GM19035 (cell line): ENCODE measurements at regions not wholly inside any gene's neighbourhood (a gene's known extent, or its start where the extent isn't known, plus 50 kb on each side); places are given as distances from the start of the nearest gene placed in this dataset.
"Not testable (repeated sequence)": the region's sequence is repeated elsewhere in the genome, so short reads cannot be mapped to it uniquely, and the experiment has no call there.

Experiments used
- ATAC-seq: cut with Tn5 transposase; IDR thresholded peaks from one replicate; pipeline ENCODE4 v1.9.1; 2021; ENCODE audit not compliant: unreplicated experiment

- no peak for ATAC-seq
These were observed 122.0 kb upstream of the PRKCQ start for GRCh38 chr10:6702030-6702429.

GRCh38 chr10:6701289-6701688 is 121.2 kb upstream of the PRKCQ start:
- no peak for ATAC-seq

- no peak for ATAC-seq
These were observed 120.0 kb upstream of the PRKCQ start for GRCh38 chr10:6700066-6700465.

- no peak for ATAC-seq
These were observed 119.3 kb upstream of the PRKCQ start for GRCh38 chr10:6699336-6699735.

- ATAC-seq = no peak
These were observed 115.4 kb upstream of the PRKCQ start for GRCh38 chr10:6695519-6695918.

GRCh38 chr10:6694447-6695140 is 114.5 kb upstream of the PRKCQ start:
- ATAC-seq = no peak

- no peak for ATAC-seq
These were observed 112.8 kb upstream of the PRKCQ start for GRCh38 chr10:6692856-6693255.

GRCh38 chr10:6692103-6692502 is 112.0 kb upstream of the PRKCQ start:
- ATAC-seq = no peak

GRCh38 chr10:6689036-6689435 is 109.0 kb upstream of the PRKCQ start:
- ATAC-seq = no peak

- ATAC-seq = no peak
These were observed 100.7 kb upstream of the PRKCQ start for GRCh38 chr10:6680735-6681134.

- ATAC-seq = no peak
These were observed 98.9 kb upstream of the PRKCQ start for GRCh38 chr10:6678956-6679355.

GRCh38 chr10:6678211-6678803 is 98.2 kb upstream of the PRKCQ start:
- ATAC-seq = no peak

GRCh38 chr10:6677129-6677528 is 97.1 kb upstream of the PRKCQ start:
- ATAC-seq = not testable (repeated sequence)

- no peak for ATAC-seq
These were observed 94.2 kb upstream of the PRKCQ start for GRCh38 chr10:6674291-6674690.

- no peak for ATAC-seq
These were observed 91.9 kb upstream of the PRKCQ start for GRCh38 chr10:6671976-6672375.

GRCh38 chr10:6669269-6669859 is 89.3 kb upstream of the PRKCQ start:
- no peak for ATAC-seq

GRCh38 chr10:6667679-6668270 is 87.7 kb upstream of the PRKCQ start:
- ATAC-seq = no peak

GRCh38 chr10:6667150-6667549 is 87.1 kb upstream of the PRKCQ start:
- ATAC-seq = no peak

- no peak for ATAC-seq
These were observed 85.8 kb upstream of the PRKCQ start for GRCh38 chr10:6665847-6666246.

GRCh38 chr10:6660460-6660859 is 80.4 kb upstream of the PRKCQ start:
- ATAC-seq = no peak

- no peak for ATAC-seq
These were observed 79.4 kb upstream of the PRKCQ start for GRCh38 chr10:6659451-6659850.

GRCh38 chr10:6657669-6658068 is 77.6 kb upstream of the PRKCQ start:
- ATAC-seq = no peak
